Spinal cord (tissue), 9 donors: ENCODE measurements at regions not wholly inside any gene's neighbourhood (a gene's known extent, or its start where the extent isn't known, plus 50 kb on each side); places are given as distances from the start of the nearest gene placed in this dataset.
A peak's percentile ranks its signal among the peaks of the same experiment; 100 is the strongest.

Experiments used
- DNase-seq, 6 donors: peaks; one replicate each; pipeline versions ENCODE4 v3.0.0 to v3.0.0-alpha.2; 2013 to 2015; ENCODE audit warnings: low spot score in 6 of 6, low read depth in 4 of 6
- H3K27ac ChIP-seq: one replicate; pipeline ENCODE4 v1.5.1; 2013; ENCODE audit warnings: low read depth, low read length, control low read depth
- H3K27me3 ChIP-seq: one replicate; pipeline ENCODE4 v1.6.1; 2013; ENCODE audit warnings: low read length; ENCODE audit not compliant: control insufficient read depth, insufficient read depth
- H3K36me3 ChIP-seq: one replicate; pipeline ENCODE4 v1.6.1; 2013; ENCODE audit warnings: low read length; ENCODE audit not compliant: control insufficient read depth, insufficient read depth
- H3K4me1 ChIP-seq: one replicate; pipeline ENCODE4 v1.6.1; 2013; ENCODE audit warnings: low read length; ENCODE audit not compliant: control insufficient read depth, insufficient read depth
- H3K4me3 ChIP-seq: one replicate; pipeline ENCODE4 v1.5.1; 2013; ENCODE audit warnings: low read depth, low read length, control low read depth
- H3K9me3 ChIP-seq: one replicate; pipeline ENCODE4 v1.6.1; 2013; ENCODE audit warnings: low read length; ENCODE audit not compliant: control insufficient read depth, insufficient read depth
- WGBS: methylation state at CpG from one replicate; pipeline ENCODE4 v1.1.5; 2013; ENCODE audit warnings: missing lambda C conversion rate; ENCODE audit not compliant: insufficient coverage; 5-methylcytosine and 5-hydroxymethylcytosine counted together
- donor health status: healthy.

- Histone ChIP-seq H3K4me3 (no peak overlapping the region), H3K4me1 (peaks cover 12% of the 10 kb centered on the region), H3K36me3 (no peaks in the 10 kb centered on the region), H3K9me3 (no peaks in the 10 kb centered on the region), H3K27me3 (peaks cover 5% of the 10 kb centered on the region), H3K27ac (no peak overlapping the region)
- WGBS: 83% methylated on average over 5 of the region's 9 CpGs
- no peak for DNase-seq
Measured at GRCh38 chrX:9146657-9147056, 112.7 kb upstream of the FAM9B start.

DNA sequence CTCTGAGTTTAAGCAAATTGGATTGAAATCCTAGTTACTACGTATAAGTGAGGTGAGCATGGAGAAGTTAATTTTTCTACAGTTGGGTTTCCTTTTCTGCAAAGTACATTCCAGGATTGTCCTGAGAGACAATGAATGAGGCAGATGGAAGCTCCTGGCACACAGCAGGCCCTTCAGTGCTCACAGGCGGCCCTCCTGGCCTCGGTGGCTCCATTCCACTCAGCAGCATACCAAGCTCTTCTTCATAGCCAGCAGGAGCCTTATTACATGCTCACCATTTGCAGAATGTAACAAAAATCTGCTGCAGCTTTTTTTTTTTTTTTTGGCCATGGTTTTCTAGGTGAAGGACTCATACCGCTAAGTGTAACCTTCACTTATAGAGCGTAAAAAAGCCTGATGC lies 113.2 kb upstream of the FAM9B start:
- no peak overlapping the region for H3K27ac ChIP-seq
- H3K9me3 ChIP-seq: no peaks in the 10 kb centered on the region
- H3K36me3 ChIP-seq: no peaks in the 10 kb centered on the region
- no peak overlapping the region for H3K4me3 ChIP-seq
- WGBS: 42% methylated on average over 3 of the region's 5 CpGs
- peak in 1 of 6 donors; percentile 16 for DNase-seq
- peaks cover 5% of the 10 kb centered on the region for H3K27me3 ChIP-seq
- peaks cover 12% of the 10 kb centered on the region for H3K4me1 ChIP-seq

GRCh38 chrX:9147726-9148125 lies 113.8 kb upstream of the FAM9B start:
- H3K36me3 ChIP-seq: no peaks in the 10 kb centered on the region
- H3K4me3 ChIP-seq: no peak overlapping the region
- H3K4me1 ChIP-seq: peaks cover 12% of the 10 kb centered on the region
- peak in 1 of 6 donors; percentile 43 for DNase-seq
- 18% methylated on average over 6 of the region's 7 CpGs for WGBS
- H3K27ac ChIP-seq: no peak overlapping the region
- no peaks in the 10 kb centered on the region for H3K9me3 ChIP-seq
- H3K27me3 ChIP-seq: peaks cover 5% of the 10 kb centered on the region

- no peaks in the 10 kb centered on the region for H3K36me3 ChIP-seq
- no peak overlapping the region for H3K4me3 ChIP-seq
Measured at GRCh38 chrX:9148615-9149399, 114.9 kb upstream of the FAM9B start.

DNA sequence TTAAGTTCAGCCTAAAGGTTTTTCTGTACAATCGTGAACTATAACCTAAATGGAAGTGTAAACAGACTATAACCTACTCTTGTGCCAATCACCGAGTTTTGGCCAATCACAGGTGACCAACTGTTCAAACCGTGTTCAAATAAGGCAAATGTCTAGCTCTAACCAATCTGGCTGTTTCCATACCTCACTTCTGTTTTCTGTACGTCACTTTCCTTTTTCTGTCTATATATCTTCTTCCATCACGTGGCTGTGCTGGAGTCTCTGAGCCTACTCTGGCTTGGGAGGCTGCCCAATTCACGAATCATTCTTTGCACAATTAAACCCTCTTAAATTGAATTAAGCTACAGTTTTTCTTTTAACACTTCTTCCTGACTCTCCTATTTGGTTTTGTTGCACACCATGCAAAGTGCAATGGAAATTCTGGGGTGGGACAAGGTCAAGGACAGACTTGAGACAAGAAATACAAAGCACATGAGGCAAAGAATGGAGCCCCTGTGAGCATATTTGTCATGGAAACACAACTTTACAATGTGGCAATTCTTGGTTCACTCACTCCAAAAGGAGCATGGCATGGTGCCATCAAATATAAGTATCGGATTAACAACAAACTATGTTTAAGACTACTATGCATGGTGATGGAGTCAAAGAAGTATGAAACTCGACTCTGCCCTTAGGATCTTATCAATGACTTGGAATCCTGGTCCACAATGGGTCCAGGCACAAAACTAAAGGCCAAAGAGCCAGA lies 115.7 kb upstream of the FAM9B start:
- peak in 1 of 6 donors; percentile 6 for DNase-seq
- 66% methylated on average over 4 of the region's 8 CpGs for WGBS
- H3K27me3 ChIP-seq: peaks cover 2% of the 10 kb centered on the region
- no peak overlapping the region for H3K4me3 ChIP-seq
- H3K9me3 ChIP-seq: no peaks in the 10 kb centered on the region
- H3K4me1 ChIP-seq: peaks cover 12% of the 10 kb centered on the region
- no peaks in the 10 kb centered on the region for H3K36me3 ChIP-seq
- H3K27ac ChIP-seq: no peak overlapping the region

More at GRCh38 chrX:9148615-9149399, 114.9 kb upstream of the FAM9B start:
- DNase-seq: peak in 1 of 6 donors; percentile 15
- peaks cover 5% of the 10 kb centered on the region for H3K27me3 ChIP-seq
- H3K27ac ChIP-seq: no peak overlapping the region
- WGBS: 26% methylated on average over 6 of the region's 9 CpGs
- peaks cover 12% of the 10 kb centered on the region for H3K4me1 ChIP-seq
- H3K9me3 ChIP-seq: no peaks in the 10 kb centered on the region

DNA sequence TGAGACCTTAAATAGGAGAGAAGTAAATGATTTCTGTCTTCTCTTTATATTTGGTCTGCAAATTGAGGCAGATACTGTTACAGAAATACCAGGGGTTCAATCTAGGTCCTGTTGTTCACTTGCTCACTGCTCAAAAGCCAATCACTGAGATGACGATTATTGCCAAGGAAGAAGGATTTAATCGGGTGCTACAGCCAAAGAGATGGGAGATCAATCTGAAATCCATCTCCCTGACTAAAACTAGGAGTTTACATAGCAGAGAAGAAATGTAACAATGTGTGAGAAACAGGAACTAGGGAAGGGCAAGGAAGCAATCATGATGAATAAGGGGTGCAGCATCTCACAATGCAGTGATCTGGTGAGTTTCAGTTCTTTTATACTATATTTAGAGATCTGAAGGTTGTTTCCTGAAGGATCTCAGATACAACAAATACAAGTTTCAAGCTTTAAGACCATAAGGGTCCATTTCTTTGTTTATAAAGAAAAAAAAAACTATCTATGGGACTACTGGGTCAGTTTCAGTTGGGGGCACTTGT lies 117.9 kb upstream of the FAM9B start:
- H3K36me3 ChIP-seq: no peaks in the 10 kb centered on the region
- no peak overlapping the region for H3K4me3 ChIP-seq
- no peak for DNase-seq
- H3K9me3 ChIP-seq: no peaks in the 10 kb centered on the region
- peaks cover 2% of the 10 kb centered on the region for H3K27me3 ChIP-seq
- WGBS: no CpG with 5 or more reads among the region's 2 CpGs
- H3K27ac ChIP-seq: no peak overlapping the region
- peaks cover 12% of the 10 kb centered on the region for H3K4me1 ChIP-seq

DNA sequence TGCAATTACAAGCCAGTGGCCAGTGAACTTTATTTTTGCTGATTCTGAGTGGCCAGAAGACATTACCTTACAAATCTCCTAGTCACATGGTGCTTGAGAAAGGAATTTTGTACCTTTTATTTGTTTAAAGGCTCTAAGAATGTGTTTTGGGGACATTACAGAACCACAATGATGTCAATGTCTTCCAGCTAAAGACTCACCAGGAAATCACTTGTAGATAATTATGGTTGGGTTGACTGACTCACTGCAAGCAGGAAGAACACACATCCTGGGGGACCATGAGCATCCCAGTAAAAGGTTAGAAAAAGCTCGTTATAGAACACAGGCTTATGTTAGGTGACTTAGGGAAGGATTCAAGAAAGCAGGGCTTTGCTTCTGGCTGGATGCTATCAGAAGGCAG lies 119.4 kb upstream of the FAM9B start:
- peaks cover 4% of the 10 kb centered on the region for H3K27me3 ChIP-seq
- no peaks in the 10 kb centered on the region for H3K36me3 ChIP-seq
- H3K9me3 ChIP-seq: no peaks in the 10 kb centered on the region
- no peak for DNase-seq
- no peak overlapping the region for H3K27ac ChIP-seq
- WGBS: 80% methylated on average over 1 of the region's 1 CpG
- no peak overlapping the region for H3K4me3 ChIP-seq
- peaks cover 2% of the 10 kb centered on the region for H3K4me1 ChIP-seq

GRCh38 chrX:9158611-9159010 lies 124.7 kb upstream of the FAM9B start:
- no peak overlapping the region for H3K27ac ChIP-seq
- DNase-seq: peak in 1 of 6 donors; percentile 6
- H3K9me3 ChIP-seq: no peaks in the 10 kb centered on the region
- no peaks in the 10 kb centered on the region for H3K4me1 ChIP-seq
- WGBS: 100% methylated on average over 1 of the region's 7 CpGs
- H3K36me3 ChIP-seq: no peaks in the 10 kb centered on the region
- H3K4me3 ChIP-seq: no peak overlapping the region
- peaks cover 4% of the 10 kb centered on the region for H3K27me3 ChIP-seq

DNA sequence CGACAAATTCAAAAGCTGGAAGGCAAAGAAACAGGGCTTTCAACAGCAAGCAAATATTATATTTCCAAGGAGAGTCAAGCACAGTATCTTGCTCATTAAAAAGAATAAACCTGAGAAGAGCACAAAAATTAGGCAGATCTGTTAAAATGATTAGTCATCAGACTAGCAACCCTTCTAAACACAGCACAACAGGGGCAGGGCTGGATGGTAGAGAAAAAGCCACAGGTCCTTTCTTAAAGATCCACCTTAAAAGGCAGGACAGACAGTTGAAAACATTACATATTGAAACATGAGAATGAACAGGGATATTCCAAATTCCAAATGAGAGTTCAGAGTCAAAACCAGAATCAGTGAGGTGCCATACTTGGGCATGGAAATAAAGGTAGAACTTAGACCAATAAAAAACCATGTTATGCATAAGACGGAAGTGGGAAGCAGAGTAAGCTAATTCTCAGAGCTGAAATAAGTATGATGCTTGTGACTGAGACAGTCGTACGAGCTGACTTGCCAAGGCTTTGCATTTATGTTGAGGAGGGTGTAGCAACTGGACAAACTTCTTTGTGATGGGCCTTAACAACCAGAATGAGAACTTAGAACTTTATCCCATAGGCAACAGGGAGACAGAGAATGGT lies 126.9 kb upstream of the FAM9B start:
- WGBS: 80% methylated on average over 3 of the region's 4 CpGs
- DNase-seq: no peak
- H3K9me3 ChIP-seq: no peaks in the 10 kb centered on the region

More for the DNA sequence above, 126.9 kb upstream of the FAM9B start:
- no peaks in the 10 kb centered on the region for H3K36me3 ChIP-seq
- H3K4me3 ChIP-seq: no peak overlapping the region
- peaks cover 4% of the 10 kb centered on the region for H3K27me3 ChIP-seq
- H3K27ac ChIP-seq: no peak overlapping the region
- no peaks in the 10 kb centered on the region for H3K4me1 ChIP-seq
